COLO829 (cell line): ENCODE measurements at regions not wholly inside any gene's neighbourhood (a gene's known extent, or its start where the extent isn't known, plus 50 kb on each side); places are given as distances from the start of the nearest gene placed in this dataset.

Source experiments
- DNase-seq: peaks from one replicate; pipeline ENCODE4 v3.0.0; 2012; ENCODE audit warnings: low spot score

GRCh38 chr15:61681676-61682075 is 378.6 kb downstream of the VPS13C start:
- DNase-seq, result no peak

GRCh38 chr15:61681038-61681418 is 379.2 kb downstream of the VPS13C start:
- DNase-seq, result no peak

GRCh38 chr15:61680260-61681037 is 379.8 kb downstream of the VPS13C start:
- no peak for DNase-seq

GRCh38 chr15:61671736-61672135 is 388.5 kb downstream of the VPS13C start:
- DNase-seq, result no peak

GRCh38 chr15:61668444-61668843 is 391.8 kb downstream of the VPS13C start:
- no peak for DNase-seq

GRCh38 chr15:61661791-61662190 is 398.5 kb downstream of the VPS13C start:
- DNase-seq, result no peak

- no peak for DNase-seq
Observed at GRCh38 chr15:61660579-61660978, 399.7 kb downstream of the VPS13C start.

GRCh38 chr15:61659566-61660190 is 400.6 kb downstream of the VPS13C start:
- no peak for DNase-seq

GRCh38 chr15:61657461-61657860 is 402.8 kb downstream of the VPS13C start:
- no peak for DNase-seq

- no peak for DNase-seq
Observed at GRCh38 chr15:61656391-61656790, 403.9 kb downstream of the VPS13C start.

- DNase-seq, result no peak
Observed at GRCh38 chr15:61655881-61656280, 404.4 kb downstream of the VPS13C start.

- no peak for DNase-seq
Observed at GRCh38 chr15:61654918-61655317, 405.3 kb downstream of the VPS13C start.

- no peak for DNase-seq
Observed at GRCh38 chr15:61654002-61654740, 406.1 kb downstream of the VPS13C start.

GRCh38 chr15:61653110-61653509 is 407.1 kb downstream of the VPS13C start:
- DNase-seq, result no peak

GRCh38 chr15:61651267-61651666 is 409.0 kb downstream of the VPS13C start:
- DNase-seq, result no peak

GRCh38 chr15:61649046-61649445 is 411.2 kb downstream of the VPS13C start:
- DNase-seq, result no peak

GRCh38 chr15:61644550-61644949 is 415.4 kb upstream of the RORA start:
- DNase-seq, result no peak

- no peak for DNase-seq
Observed at GRCh38 chr15:61641645-61642044, 412.5 kb upstream of the RORA start.

- no peak for DNase-seq
Observed at GRCh38 chr15:61640756-61641155, 411.7 kb upstream of the RORA start.

- DNase-seq, result no peak
Observed at GRCh38 chr15:61639491-61639890, 410.4 kb upstream of the RORA start.

GRCh38 chr15:61634837-61635236 is 405.7 kb upstream of the RORA start:
- DNase-seq, result no peak

GRCh38 chr15:61633951-61634350 is 404.8 kb upstream of the RORA start:
- DNase-seq, result no peak

- no peak for DNase-seq
Observed at GRCh38 chr15:61629269-61629668, 400.2 kb upstream of the RORA start.
